ENCODE measurements at regions not wholly inside any gene's neighbourhood (a gene's known extent, or its start where the extent isn't known, plus 50 kb on each side); places are given as distances from the start of the nearest gene placed in this dataset.

- TF ChIP-seq CREB1 (IDR thresholded peaks at IDR 0.05) (no peak), GTF2F1 (IDR thresholded peaks at IDR 0.05; ENCODE audit: borderline replicate concordance, low read depth, low read length) (no peak), GABPA (IDR thresholded peaks at IDR 0.05; ENCODE audit: borderline replicate concordance, insufficient read depth, low read length) (no peak), POLR2A (IDR thresholded peaks at IDR 0.05; ENCODE audit: control extremely low read depth in 1 of 2, low read depth in 2 of 2, low read length in 2 of 2) (no peak), EGR1 (IDR thresholded peaks at IDR 0.05; ENCODE audit: borderline replicate concordance, low read depth, low read length) (no peak), SP1 (IDR thresholded peaks at IDR 0.05; ENCODE audit: low read depth, low read length) (0 out of 2 replicates have a peak, but pooled peaks have one; percentile 10), RNF2 (IDR thresholded peaks at IDR 0.05; ENCODE audit: borderline replicate concordance, low read depth, low read length, missing control alignments, poor library complexity, severe bottlenecking) (no peak), BCL11A (IDR thresholded peaks at IDR 0.05; ENCODE audit: low read depth in 2 of 2, low read length in 2 of 2) (peak in 1 of 2 experiments; percentile 61), NRF1 (IDR thresholded peaks at IDR 0.05; ENCODE audit: low read depth, low read length) (no peak), SAP30 (IDR thresholded peaks at IDR 0.05; ENCODE audit: insufficient read depth, insufficient replicate concordance, low read length) (no peak), CTBP2 (IDR thresholded peaks at IDR 0.05; ENCODE audit: borderline replicate concordance, insufficient read depth, insufficient read length, low read length) (no peak), CHD7 (IDR thresholded peaks at IDR 0.05; ENCODE audit: insufficient replicate concordance, low read length) (no peak)
These were observed 216.2 kb upstream of the ACTBL2 start (continued) for GRCh38 chr5:57698802-57699201.

Data from H1 (cell line).